Loucy (cell line): ENCODE measurements at regions not wholly inside any gene's neighbourhood (a gene's known extent, or its start where the extent isn't known, plus 50 kb on each side); places are given as distances from the start of the nearest gene placed in this dataset.

Source experiments
- CTCF ChIP-seq: fragments of 200-600 bp; sonication (generic); conservative IDR thresholded peaks from 2 replicates; pipeline ENCODE4 v1.5.1; 2014; ENCODE audit warnings: mild to moderate bottlenecking, antibody characterized with exemption, low read length
- EZH2phosphoT487 ChIP-seq: fragments of 200-600 bp; IDR thresholded peaks from 2 replicates; pipeline ENCODE4 v1.6.1; 2018; ENCODE audit warnings: antibody characterized with exemption, mild to moderate bottlenecking, moderate library complexity, borderline replicate concordance

GRCh38 chr2:187117483-187117882 lies 268.5 kb upstream of the ZSWIM2 start:
- TF ChIP-seq EZH2phosphoT487 (no peak), CTCF (no peak)
